Vagina (tissue), 2 donors: ENCODE measurements at regions not wholly inside any gene's neighbourhood (a gene's known extent, or its start where the extent isn't known, plus 50 kb on each side); places are given as distances from the start of the nearest gene placed in this dataset.

Source experiments
- DNase-seq, 2 donors: peaks; one replicate each; pipeline ENCODE4 v3.0.0-alpha.2; 2017; ENCODE audit errors: extremely low spot score in 2 of 2
- H3K27ac ChIP-seq: fragments of 200-600 bp; sonication (generic); one replicate; pipeline ENCODE4 v1.5.1; 2019
- H3K27me3 ChIP-seq: fragments of 200-600 bp; sonication (generic); one replicate; pipeline ENCODE4 v1.5.1; 2019
- H3K36me3 ChIP-seq, 2 donors: fragments of 200-600 bp; sonication (generic); one replicate each; pipeline ENCODE4 v1.5.1; 2017 to 2019
- H3K4me1 ChIP-seq: fragments of 200-600 bp; sonication (generic); one replicate; pipeline ENCODE4 v1.5.1; 2019
- H3K4me3 ChIP-seq, 2 donors: fragments of 200-600 bp; sonication (generic); 1 replicate in 1 of 2; 2 replicates in 1 of 2; pipeline ENCODE4 v1.5.1; 2016 to 2019
- H3K9me3 ChIP-seq: fragments of 200-600 bp; sonication (generic); one replicate; pipeline ENCODE4 v1.5.1; 2019
- POLR2A ChIP-seq, 2 donors: fragments of 450-650 bp; IDR thresholded peaks; one replicate each; pipeline ENCODE4 v1.6.1; 2017; ENCODE audit warnings: antibody characterized with exemption in 2 of 2, mild to moderate bottlenecking in 2 of 2, moderate library complexity in 2 of 2
- POLR2AphosphoS5 ChIP-seq, 2 donors: sonication (generic); formaldehyde crosslinking; IDR thresholded peaks; one replicate each; pipeline ENCODE4 v1.9.0; 2017; ENCODE audit warnings: antibody characterized with exemption in 2 of 2, mild to moderate bottlenecking in 2 of 2, low read depth in 1 of 2; ENCODE audit not compliant: insufficient read depth in 1 of 2
- intact Hi-C: fragments of 100-400 bp; cut with DNase I; formaldehyde crosslinking; loops from one replicate; pipeline ENCODE4 v1.15.1; 2023
- TF ChIP-seq, protein P1 (sequence below), 3 experiments: fragments of 450-650 bp in 2 of 3; fragments of 200-600 bp in 1 of 3; sonication (generic) in 1 of 3; IDR thresholded peaks; one replicate each; pipeline ENCODE4 v1.5.1; 2017 to 2019; ENCODE audit warnings: antibody characterized with exemption in 3 of 3, mild to moderate bottlenecking in 2 of 3, moderate library complexity in 2 of 3

- TF ChIP-seq POLR2A (IDR thresholded peaks at IDR 0.05) = no peak
- H3K36me3 ChIP-seq = no peaks in the 10 kb centered on the region
- H3K4me1 ChIP-seq = no peaks in the 10 kb centered on the region
- intact Hi-C loops = no loop called here
- DNase-seq = no peak
- H3K27me3 ChIP-seq = no peaks in the 10 kb centered on the region
- no peak overlapping the region for H3K4me3 ChIP-seq
- H3K9me3 ChIP-seq = no peaks in the 10 kb centered on the region
- no peak overlapping the region for H3K27ac ChIP-seq
These were observed 502.8 kb downstream of the CMPK2 start for GRCh38 chr2:6362671-6363450.

GRCh38 chr2:6368281-6368680 is 497.4 kb downstream of the CMPK2 start:
- no peaks in the 10 kb centered on the region for H3K9me3 ChIP-seq
- H3K36me3 ChIP-seq = no peaks in the 10 kb centered on the region
- TF ChIP-seq POLR2A (IDR thresholded peaks at IDR 0.05) = no peak
- TF ChIP-seq, protein P1, sequence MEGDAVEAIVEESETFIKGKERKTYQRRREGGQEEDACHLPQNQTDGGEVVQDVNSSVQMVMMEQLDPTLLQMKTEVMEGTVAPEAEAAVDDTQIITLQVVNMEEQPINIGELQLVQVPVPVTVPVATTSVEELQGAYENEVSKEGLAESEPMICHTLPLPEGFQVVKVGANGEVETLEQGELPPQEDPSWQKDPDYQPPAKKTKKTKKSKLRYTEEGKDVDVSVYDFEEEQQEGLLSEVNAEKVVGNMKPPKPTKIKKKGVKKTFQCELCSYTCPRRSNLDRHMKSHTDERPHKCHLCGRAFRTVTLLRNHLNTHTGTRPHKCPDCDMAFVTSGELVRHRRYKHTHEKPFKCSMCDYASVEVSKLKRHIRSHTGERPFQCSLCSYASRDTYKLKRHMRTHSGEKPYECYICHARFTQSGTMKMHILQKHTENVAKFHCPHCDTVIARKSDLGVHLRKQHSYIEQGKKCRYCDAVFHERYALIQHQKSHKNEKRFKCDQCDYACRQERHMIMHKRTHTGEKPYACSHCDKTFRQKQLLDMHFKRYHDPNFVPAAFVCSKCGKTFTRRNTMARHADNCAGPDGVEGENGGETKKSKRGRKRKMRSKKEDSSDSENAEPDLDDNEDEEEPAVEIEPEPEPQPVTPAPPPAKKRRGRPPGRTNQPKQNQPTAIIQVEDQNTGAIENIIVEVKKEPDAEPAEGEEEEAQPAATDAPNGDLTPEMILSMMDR (IDR thresholded peaks at IDR 0.05) = no peak
- no peak for TF ChIP-seq POLR2AphosphoS5 (IDR thresholded peaks at IDR 0.05; ENCODE audit: insufficient read depth in 1 of 2, low read depth in 1 of 2)
- no peaks in the 10 kb centered on the region for H3K27me3 ChIP-seq
- H3K4me3 ChIP-seq = no peak overlapping the region
- H3K27ac ChIP-seq = no peak overlapping the region
- DNase-seq = no peak
- intact Hi-C loops = no loop called here
- no peaks in the 10 kb centered on the region for H3K4me1 ChIP-seq

DNA sequence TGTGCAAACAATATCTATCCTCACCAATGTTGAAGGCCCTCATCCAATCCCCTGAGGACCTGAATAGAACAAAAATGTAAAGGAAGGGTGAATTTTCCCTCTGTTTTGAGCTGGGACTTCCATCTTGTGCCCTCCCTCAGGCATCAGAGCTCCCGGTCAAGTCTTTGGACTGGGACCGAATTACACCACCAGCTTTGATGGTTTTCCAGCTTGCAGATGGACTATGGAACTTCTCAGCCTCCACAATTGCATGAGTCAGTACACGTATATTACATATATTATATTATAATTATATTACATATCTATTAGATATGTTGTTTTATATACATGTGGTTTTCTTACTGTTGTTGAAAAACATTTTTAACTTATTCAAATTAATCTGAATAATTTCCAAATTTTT is 496.4 kb downstream of the CMPK2 start:
- no peaks in the 10 kb centered on the region for H3K27me3 ChIP-seq
- no peaks in the 10 kb centered on the region for H3K4me1 ChIP-seq
- no peak for TF ChIP-seq POLR2A (IDR thresholded peaks at IDR 0.05)
- TF ChIP-seq, protein P1 (IDR thresholded peaks at IDR 0.05) = no peak
- TF ChIP-seq POLR2AphosphoS5 (IDR thresholded peaks at IDR 0.05; ENCODE audit: insufficient read depth in 1 of 2, low read depth in 1 of 2) = no peak
- intact Hi-C loops = no loop called here
- no peaks in the 10 kb centered on the region for H3K9me3 ChIP-seq
- no peak for DNase-seq
- no peaks in the 10 kb centered on the region for H3K36me3 ChIP-seq
- no peak overlapping the region for H3K27ac ChIP-seq
- H3K4me3 ChIP-seq = no peak overlapping the region

- no peak overlapping the region for H3K27ac ChIP-seq
- no peaks in the 10 kb centered on the region for H3K27me3 ChIP-seq
- no peaks in the 10 kb centered on the region for H3K4me1 ChIP-seq
- intact Hi-C loops = no loop called here
- no peaks in the 10 kb centered on the region for H3K9me3 ChIP-seq
- no peak for DNase-seq
- no peaks in the 10 kb centered on the region for H3K36me3 ChIP-seq
- TF ChIP-seq POLR2A (IDR thresholded peaks at IDR 0.05) (no peak), POLR2AphosphoS5 (IDR thresholded peaks at IDR 0.05; ENCODE audit: insufficient read depth in 1 of 2, low read depth in 1 of 2) (no peak)
- TF ChIP-seq, protein P1 (IDR thresholded peaks at IDR 0.05) = no peak
- H3K4me3 ChIP-seq = no peak overlapping the region
These were observed 494.8 kb downstream of the CMPK2 start for GRCh38 chr2:6370753-6371551.

- no peaks in the 10 kb centered on the region for H3K36me3 ChIP-seq
- no peak for DNase-seq
- no peak overlapping the region for H3K27ac ChIP-seq
- H3K9me3 ChIP-seq = no peaks in the 10 kb centered on the region
- H3K4me1 ChIP-seq = no peaks in the 10 kb centered on the region
- TF ChIP-seq, protein P1 (IDR thresholded peaks at IDR 0.05) = no peak
- TF ChIP-seq POLR2A (IDR thresholded peaks at IDR 0.05) = no peak
- TF ChIP-seq POLR2AphosphoS5 (IDR thresholded peaks at IDR 0.05; ENCODE audit: insufficient read depth in 1 of 2, low read depth in 1 of 2) = no peak
- intact Hi-C loops = no loop called here
- no peak overlapping the region for H3K4me3 ChIP-seq
- H3K27me3 ChIP-seq = no peaks in the 10 kb centered on the region
These were observed 493.3 kb downstream of the CMPK2 start for GRCh38 chr2:6372317-6372901.
